Astrocyte of the cerebellum (primary cell): ENCODE measurements at regions not wholly inside any gene's neighbourhood (a gene's known extent, or its start where the extent isn't known, plus 50 kb on each side); places are given as distances from the start of the nearest gene placed in this dataset.

Source experiments
- DNase-seq: peaks from one replicate; pipeline ENCODE4 v3.0.0-alpha.2; 2011; ENCODE audit warnings: low read depth
- H3K4me3 ChIP-seq: 2 replicates; pipeline ENCODE4 v1.5.1; 2011; ENCODE audit warnings: mild to moderate bottlenecking, low read depth, low read length, moderate library complexity
- CTCF ChIP-seq: IDR thresholded peaks from 2 replicates; pipeline ENCODE4 v1.5.1; 2012; ENCODE audit warnings: low read length, low read depth, moderate library complexity, mild to moderate bottlenecking; ENCODE audit errors: missing control alignments
- in situ Hi-C: cut with HindIII; loops from 2 replicates; pipeline ENCODE4 v1.10.0; 2017; ENCODE audit warnings: low sequenced_read_pairs

DNA sequence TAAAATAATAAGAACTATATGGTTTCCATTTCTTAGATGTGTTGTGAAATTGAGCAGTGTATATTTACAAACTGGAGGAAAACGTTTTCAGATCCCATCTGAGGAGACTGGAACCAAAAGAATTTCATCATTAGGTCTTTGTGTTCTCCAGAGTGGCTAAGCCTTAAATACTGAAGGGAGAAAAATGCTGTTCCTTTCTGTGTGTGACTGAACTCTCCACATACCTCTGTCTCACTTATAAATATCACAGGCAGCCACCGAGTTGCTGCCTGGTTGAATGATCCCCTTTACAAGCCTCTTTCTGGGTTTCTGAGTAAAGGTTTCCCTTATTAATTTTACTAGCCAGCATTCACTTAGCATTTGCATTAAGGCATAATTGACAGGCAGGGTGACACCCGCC is 913.9 kb upstream of the NR2F2 start:
- DNase-seq = no peak

DNA sequence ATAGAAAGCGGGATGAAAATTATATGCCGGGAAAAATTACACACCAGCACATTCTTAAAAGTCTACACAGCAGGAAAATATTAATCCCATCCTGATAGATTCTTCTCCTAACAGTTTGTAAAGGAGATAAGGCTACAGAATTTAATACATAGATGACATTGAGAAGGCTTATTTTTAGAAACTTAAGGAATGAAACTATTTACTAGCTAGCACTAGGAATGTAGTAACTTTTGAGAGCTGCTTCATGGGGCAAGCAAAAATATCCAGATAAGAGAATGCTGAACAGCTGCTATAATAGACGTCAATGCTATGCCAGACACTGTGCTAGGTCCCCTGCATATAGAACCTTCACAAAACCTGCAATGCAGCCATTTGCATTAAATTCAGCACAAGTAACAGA is 912.7 kb upstream of the NR2F2 start:
- DNase-seq = no peak
- in situ Hi-C loops = no loop called here
- no peak overlapping the region for H3K4me3 ChIP-seq
- no peak for TF ChIP-seq CTCF

More for the DNA sequence above, 913.9 kb upstream of the NR2F2 start:
- H3K4me3 ChIP-seq = no peak overlapping the region
- in situ Hi-C loops = no loop called here
- no peak for TF ChIP-seq CTCF

- no peak for DNase-seq
- in situ Hi-C loops = no loop called here
- no peak for TF ChIP-seq CTCF
Measured at GRCh38 chr15:95422255-95422654, 908.2 kb upstream of the NR2F2 start.

DNA sequence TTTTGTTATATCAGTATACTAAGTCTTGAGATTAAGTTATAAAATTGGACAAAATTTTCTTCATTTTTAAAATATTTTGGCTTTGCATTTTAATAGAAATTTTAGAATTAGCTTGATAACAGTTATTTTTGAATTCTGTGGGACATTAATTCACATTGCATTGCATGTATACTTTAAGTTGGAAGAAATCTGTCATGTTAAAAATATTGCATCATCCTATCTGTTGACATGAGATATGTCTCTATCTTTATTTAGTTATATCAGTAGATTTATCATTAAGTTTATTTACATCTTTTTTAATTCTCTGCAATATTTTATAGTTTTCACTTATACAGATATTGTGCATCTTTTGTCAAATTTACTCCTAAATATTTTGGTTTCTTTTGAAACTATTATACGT is 904.6 kb upstream of the NR2F2 start:
- in situ Hi-C loops = no loop called here
- H3K4me3 ChIP-seq = no peak overlapping the region
- no peak for TF ChIP-seq CTCF
- DNase-seq = no peak

More at GRCh38 chr15:95422255-95422654, 908.2 kb upstream of the NR2F2 start:
- H3K4me3 ChIP-seq = no peak overlapping the region

GRCh38 chr15:95429345-95429744 is 901.2 kb upstream of the NR2F2 start:
- in situ Hi-C loops = no loop called here
- no peak for TF ChIP-seq CTCF
- DNase-seq = no peak
- no peak overlapping the region for H3K4me3 ChIP-seq

DNA sequence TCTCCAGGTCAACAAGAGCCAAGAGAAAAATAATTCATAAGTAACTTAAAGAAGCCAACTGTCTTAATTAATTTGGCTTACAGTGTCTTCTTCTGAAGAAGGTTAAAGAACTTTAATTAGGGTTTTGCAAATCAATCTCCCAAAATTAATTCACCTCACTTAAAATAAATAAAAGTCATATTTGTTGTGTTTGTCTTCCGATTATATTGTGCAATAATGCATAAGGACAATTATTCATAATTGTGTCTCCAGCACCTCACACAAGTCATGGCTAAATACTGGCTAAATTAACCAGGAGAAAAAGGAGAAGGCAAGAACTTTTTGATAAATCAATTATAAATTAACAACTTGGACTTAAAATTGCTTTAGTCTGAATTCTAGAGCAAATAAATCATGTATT is 899.0 kb upstream of the NR2F2 start:
- no peak for TF ChIP-seq CTCF
- DNase-seq = no peak
- in situ Hi-C loops = no loop called here

DNA sequence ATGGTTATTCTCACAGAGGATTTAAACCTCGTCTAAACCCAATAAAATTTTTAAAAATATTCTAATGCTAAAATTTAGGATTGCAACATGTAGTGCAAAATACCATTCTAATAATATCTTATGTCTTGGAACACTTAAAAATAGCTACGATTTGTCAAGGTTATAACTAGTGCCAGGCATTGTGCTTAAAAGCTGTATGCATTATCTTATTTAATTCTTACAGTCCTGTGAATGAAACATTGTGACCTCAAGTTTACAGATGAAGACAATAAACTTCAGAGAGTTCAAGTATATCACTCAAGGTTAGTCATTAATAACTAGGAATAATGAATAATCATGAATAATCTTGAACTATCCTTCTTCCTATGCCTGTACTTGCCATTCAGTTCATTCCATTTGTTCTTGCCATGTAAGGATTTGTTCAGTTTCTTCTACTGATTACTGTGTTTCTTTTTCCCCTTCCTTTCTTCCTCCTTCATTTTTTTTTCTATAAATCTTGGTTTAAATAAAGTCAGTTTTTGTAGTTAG is 897.6 kb upstream of the NR2F2 start:
- DNase-seq = no peak
- in situ Hi-C loops = no loop called here
- H3K4me3 ChIP-seq = no peak overlapping the region
- TF ChIP-seq CTCF = no peak

More for the DNA sequence above, 899.0 kb upstream of the NR2F2 start:
- H3K4me3 ChIP-seq = no peak overlapping the region
